Left hindlimb (tissue), 1 donor: ENCODE measurements at regions not wholly inside any gene's neighbourhood (a gene's known extent, or its start where the extent isn't known, plus 50 kb on each side); places are given as distances from the start of the nearest gene placed in this dataset.
A peak's percentile ranks its signal among the peaks of the same experiment; 100 is the strongest.
"Not testable (repeated sequence)": the region's sequence is repeated elsewhere in the genome, so short reads cannot be mapped to it uniquely, and the experiment has no call there.

ENCODE experiments used
- DNase-seq: peaks from one replicate; pipeline ENCODE4 v3.0.0-alpha.2; 2018

- no peak for DNase-seq
Observed at GRCh38 chr5:148708854-148709253, 54.5 kb upstream of the HTR4 start.

DNA sequence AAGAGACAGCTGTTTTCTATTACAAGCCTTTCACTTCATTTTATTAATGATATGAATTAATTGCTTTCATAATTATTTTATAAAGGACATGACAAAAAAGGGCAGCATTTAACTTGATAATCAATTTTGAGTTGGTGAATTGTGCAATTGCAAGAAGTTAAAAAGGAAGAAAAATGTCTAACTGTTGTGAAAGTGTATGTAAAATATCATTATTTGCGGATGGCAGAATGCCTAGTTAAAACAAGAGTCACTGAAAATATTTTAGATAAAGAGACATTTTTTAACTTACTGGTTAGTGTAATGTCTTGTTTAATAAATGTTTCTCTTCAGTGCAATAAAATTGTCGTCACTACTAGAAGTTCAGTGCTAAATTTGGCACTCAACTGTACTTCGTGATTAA, 57.6 kb upstream of the HTR4 start:
- no peak for DNase-seq

- DNase-seq, result no peak
Observed at GRCh38 chr5:148713735-148714508, 59.6 kb upstream of the HTR4 start.

DNA sequence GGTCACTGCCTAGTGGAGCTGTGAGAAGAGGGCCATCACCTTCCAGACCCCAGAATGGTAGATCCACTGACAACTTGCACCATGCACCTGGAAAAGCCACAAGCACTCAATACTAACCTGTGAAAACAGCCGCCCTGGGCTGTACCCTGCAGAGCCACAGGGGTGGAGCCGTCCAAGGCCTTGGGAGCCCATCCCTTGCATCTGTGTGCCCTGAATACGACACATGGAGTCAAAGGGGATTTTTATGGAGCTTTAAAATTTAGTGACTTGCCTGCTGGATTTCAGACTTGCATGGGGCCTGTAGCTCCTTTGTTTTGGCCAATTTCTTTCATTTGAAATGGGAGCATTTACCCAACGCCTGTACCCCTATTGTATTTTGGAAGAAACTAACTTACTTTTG, 62.4 kb upstream of the HTR4 start:
- DNase-seq, result no peak

- no peak for DNase-seq
Observed at GRCh38 chr5:148717668-148718067, 63.3 kb upstream of the HTR4 start.

DNA sequence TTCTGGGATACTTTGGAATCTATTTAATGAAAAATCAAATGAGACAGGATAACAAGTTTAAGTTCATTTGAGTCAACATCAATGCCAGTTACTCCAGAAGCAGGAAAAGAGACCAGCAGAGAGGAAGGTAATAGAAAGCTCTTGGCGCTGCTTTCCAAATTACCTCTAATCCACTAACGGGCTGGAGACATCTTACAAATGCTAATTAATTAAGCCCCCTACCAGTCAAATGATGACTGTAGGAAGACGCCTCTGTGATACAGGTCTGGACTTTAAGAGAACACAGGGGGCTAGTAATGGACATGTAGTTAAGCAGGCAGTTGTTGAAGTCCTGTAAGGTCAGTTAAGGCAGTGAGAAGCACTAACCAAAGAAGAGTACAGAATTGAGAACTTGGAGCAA, 65.3 kb upstream of the HTR4 start:
- no peak for DNase-seq

DNA sequence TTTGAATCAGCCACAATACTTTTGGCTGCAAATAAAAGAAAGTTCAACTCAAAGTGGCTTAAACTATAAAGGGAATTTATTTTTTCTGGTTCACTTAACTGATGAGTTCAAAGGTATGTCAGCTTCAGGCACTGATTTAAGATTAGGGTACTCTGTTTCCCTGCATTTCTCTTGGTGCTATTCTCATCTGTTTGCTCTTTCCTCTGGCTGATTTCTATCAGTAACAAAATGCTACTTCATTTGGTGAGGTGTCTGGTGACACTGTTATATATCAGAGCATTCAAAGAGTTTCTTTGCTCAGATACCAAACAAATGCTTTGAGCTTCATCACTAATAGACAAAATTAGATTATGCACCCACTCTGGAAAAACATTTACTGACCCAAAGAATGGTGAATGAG, 65.9 kb upstream of the HTR4 start:
- DNase-seq, result no peak

DNA sequence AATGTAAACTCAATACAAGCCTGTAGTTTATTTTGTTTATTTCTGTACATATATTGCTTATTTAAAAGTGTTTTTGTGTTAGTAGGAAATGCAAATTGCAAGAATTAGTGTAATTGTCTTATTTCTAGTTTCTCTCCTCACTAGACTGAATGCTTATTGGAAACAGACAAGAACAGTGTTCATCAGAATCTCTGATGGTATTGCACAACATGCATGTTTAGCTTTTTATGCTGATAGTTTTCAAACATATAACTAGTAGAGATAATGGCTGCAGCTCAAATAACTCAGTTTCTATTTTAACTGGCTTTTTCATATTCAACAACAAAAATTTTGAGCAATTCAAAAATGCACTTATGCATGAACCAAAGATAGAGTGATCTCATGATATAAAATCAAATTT, 68.8 kb upstream of the HTR4 start:
- no peak for DNase-seq

GRCh38 chr5:148725675-148726074, 71.3 kb upstream of the HTR4 start:
- DNase-seq, result no peak

DNA sequence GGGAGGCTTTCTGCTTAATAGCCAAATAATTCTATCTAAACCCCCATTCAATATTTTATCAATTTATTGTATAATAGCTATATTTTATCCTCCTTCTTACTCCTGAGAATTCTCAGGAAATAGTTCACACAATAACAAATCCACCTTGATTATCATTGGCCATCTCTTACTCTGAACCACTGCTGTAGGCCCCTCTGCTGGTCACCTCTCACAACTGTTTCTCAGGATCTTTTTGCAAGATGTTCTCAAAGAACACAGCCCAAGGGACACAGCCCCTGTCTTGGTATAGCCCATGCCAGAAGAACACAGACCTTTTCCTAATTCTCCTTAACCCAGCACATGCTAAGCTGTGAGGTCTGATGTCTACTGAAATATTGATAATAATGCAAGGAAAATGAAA, 74.9 kb upstream of the HTR4 start:
- DNase-seq, result no peak

DNA sequence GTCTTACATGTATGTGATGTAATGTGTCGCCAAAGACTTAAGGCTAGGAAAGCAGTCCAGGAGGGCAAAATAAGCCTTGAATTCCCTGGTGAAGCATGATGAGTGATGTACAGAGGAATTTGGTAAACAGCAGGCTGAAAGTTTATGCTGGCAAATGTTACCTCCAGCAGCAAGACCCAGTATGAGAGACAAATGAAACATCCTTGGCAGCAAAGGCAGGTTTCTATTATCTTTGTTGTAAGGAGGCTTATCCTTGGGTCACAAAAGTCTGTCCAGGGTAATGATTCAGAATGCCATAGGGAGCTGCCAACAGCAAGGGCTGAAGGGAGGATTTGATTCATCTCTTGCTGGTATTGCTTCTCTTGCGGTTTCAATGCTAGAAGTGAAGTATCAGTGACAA, 75.9 kb upstream of the HTR4 start:
- no peak for DNase-seq

DNA sequence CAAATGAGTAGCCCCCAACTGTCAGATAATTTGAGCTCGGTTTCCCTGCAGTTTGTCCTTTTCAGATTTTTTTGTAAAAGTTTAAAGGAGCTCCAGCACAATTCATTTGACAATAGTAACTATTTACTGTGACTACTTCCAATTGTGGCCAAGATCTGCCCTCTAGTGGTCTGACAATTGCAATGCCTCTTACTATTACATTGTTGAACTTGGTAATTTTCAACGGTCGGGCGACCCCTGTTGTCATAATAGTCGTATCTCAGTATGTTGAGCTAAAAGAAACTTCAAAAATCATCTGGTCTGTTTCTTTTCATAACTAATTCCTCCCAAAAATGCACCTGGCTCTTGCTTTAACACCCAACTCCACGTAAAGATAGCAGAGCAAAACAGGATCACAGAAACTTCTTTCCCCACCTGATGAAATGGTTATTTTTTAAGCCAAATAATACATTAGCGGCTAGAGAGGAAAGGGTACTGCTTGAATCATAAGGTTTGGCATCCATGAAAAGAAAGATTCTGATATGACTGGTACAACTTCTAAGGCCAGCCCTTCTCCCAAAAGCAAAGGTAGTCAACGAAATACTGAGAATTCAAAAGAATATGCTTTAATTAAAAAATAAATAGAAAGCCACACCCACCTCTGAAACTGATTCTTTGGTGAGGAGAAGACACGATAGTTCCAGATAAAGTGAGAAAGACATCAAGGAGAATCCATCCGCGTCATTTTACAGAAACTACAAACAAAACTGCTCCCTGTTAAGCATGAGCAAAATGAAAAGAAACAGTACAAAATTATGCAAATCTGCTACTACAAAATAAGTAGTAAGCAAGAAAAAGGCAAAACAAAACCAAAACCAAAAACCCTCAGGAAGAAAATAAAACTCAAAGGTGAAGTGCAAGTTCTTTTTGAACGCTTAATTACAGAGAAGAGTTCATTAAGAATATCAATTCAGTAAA, 76.9 kb upstream of the HTR4 start:
- peak; percentile 56 for DNase-seq

DNA sequence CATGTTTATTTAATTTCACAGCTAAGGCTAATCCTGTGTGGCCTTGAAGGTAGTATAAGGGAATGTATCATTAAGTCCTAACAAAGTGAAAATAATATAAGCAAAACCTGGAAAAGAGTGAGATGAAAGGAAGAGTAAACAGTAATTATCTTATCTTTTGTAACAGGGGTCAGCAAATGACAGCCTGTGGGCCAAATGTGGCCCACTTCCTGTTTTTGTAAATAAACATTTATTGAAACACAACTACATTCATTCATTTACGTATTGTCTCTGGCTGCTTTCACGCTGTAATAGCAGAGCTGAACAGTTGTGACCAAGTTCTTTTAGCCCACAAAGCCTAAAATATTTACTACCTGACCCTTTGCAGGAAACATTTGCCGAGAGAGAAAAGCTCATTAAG, 78.4 kb upstream of the HTR4 start:
- no peak for DNase-seq

DNA sequence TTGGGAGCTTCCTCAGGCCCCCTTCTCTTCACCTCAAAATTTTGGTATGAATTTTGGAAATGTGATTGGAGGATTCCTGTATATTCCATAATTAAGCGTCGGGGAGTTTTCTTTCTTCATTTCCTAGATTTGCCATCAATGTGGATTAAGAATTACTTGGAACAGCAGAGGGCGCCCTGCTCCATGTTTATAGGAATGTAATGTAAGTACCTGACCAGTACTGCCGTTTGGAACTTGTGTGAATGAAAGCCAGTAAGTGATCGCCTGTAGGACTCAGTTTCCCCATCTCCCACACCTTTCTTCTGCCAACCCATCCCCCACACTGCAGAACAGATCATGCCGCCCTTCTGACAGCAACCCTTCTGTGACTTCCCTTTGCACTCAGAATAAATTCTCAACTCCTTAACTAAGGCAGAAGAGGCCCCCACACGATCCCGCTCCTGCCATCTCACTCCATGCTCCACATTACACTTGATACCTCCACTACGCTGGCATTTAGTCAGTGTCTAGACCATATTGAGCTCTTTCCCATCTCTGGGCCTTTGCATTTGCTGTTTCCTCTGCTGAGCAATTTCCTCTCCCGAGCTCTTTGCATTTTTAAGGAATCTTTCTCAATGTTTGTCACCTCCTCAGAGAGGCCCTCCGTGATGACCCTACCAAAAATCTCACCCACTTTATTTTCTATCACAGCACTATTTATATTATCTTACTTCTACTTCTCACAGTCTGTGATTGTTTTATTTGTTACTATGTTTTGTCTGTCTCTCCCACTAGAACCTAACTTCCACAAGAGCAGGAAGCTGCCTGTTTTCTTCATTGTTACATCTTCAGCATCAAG, 79.5 kb upstream of the HTR4 start:
- DNase-seq, result peak; percentile 58

- DNase-seq, result no peak
Observed at GRCh38 chr5:148734518-148734917, 80.2 kb upstream of the HTR4 start.

GRCh38 chr5:148735301-148735835, 81.0 kb upstream of the HTR4 start:
- DNase-seq, result no peak

DNA sequence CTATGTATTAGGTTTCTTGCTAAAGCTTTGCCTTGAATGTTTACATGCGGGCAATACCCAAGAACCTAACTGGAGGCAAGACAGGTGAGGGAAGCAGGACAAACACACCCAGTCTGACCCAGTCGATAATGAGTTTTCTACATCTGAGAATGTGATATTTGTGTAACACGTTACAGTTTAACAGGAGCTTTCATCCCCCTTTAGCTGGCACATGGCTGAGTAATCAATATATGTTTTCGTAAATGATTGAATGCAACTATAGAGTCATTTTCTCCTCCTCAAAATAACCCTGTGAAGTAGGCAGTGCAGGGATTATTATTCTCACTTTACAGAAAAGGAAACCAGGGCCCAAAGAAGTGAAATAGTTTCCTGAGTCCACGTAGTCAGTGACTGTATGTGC, 84.7 kb upstream of the HTR4 start:
- no peak for DNase-seq

- DNase-seq, result no peak
Observed at GRCh38 chr5:148739524-148739923, 85.2 kb upstream of the HTR4 start.

- no peak for DNase-seq
Observed at GRCh38 chr5:148740079-148740858, 85.9 kb upstream of the HTR4 start.

- DNase-seq, result no peak
Observed at GRCh38 chr5:148740966-148741742, 85.3 kb upstream of the ADRB2 start.

DNA sequence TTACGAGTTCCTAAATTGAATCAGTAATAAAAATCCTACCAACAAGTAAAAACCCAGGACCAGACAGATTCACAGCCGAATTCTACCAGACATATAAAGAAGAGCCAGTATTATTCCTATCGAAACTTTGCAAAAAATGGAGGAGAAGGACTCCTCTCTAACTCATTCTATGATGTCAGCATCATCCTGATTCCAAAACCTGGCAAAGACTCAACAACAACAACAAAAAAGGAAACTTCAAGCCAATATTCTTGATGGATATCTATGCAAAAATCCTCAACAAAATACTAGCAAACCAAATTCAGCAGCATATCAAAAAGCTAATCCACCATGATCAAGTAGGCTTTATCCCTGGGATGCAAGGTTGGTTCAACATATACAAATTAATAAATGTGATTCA, 84.6 kb upstream of the ADRB2 start:
- DNase-seq, result not testable (repeated sequence)
